ENCODE measurements at regions not wholly inside any gene's neighbourhood (a gene's known extent, or its start where the extent isn't known, plus 50 kb on each side); places are given as distances from the start of the nearest gene placed in this dataset.

DNA sequence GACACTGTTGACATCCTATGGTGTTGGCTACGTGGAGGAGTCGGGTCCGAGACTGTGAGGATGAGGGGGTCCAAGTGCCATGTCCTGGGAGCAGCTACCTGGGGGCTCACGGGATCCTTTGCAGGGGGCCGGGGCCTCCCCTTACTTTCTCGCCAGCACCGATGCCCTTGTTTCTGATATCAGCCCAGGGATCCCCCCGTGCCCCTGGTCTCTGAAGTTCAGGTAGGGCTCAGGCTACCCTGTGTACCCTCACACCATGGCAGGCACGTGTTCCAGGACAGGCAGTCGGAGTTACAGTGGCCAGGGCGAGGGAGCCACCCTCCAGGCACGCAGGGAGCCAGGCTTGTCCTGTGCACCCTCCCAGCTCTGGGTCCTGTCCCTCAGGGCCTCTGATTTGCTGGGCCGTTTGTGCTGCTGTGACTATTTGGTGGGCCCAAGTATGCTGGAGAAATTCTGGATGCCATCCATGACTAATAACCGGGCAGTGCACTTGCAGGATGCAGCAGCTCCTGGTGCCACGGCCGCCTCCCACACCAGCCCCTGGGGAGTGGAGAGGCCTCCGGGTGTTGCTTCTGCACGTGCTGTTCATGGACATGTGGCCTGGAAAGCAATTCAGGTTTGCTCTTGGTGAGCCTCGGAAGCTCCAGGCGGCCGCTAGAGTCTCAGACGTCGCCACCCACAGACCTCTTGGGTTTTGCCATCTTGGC is 93.1 kb upstream of the SFSWAP start:
- no peaks in the 10 kb centered on the region for H3K36me3 ChIP-seq (ENCODE audit: control insufficient read depth in 4 of 4, insufficient read depth in 4 of 4, low read length in 4 of 4)
- DNase-seq (no peak), ATAC-seq (ENCODE audit: insufficient read depth, low FRiP score) (no peak)
- TF ChIP-seq CTCF (IDR thresholded peaks at IDR 0.05; ENCODE audit: control extremely low read depth, extremely low read depth): no peak
- WGBS, 2 donors: 77 to 86% methylated on average over 23 of the region's 23 CpGs
- H3K9me3 ChIP-seq (ENCODE audit: control insufficient read depth in 4 of 4, insufficient read depth in 3 of 4, low read length in 3 of 4): peaks cover 0 to 5% (median 0%) of the 10 kb centered on the region in 4 donors
- H3K9ac ChIP-seq (ENCODE audit: insufficient read depth in 1 of 2, low read length in 2 of 2): no peak overlapping the region
- H3K27ac ChIP-seq (ENCODE audit: low read depth in 1 of 2, low read length in 1 of 2): no peak overlapping the region
- no peak overlapping the region for H3K4me3 ChIP-seq
- H3K4me1 ChIP-seq (ENCODE audit: control insufficient read depth in 5 of 5, insufficient read depth in 5 of 5, low read length in 5 of 5): peaks cover 0 to 9% (median 3%) of the 10 kb centered on the region in 5 donors
- peaks cover 0 to 11% (median 9%) of the 10 kb centered on the region in 3 donors for H3K27me3 ChIP-seq (ENCODE audit: control insufficient read depth in 3 of 3, insufficient read depth in 3 of 3, low read length in 2 of 3)

- Histone ChIP-seq H3K9me3 (ENCODE audit: control insufficient read depth in 4 of 4, insufficient read depth in 3 of 4, low read length in 3 of 4) (peaks cover 0 to 5% (median 0%) of the 10 kb centered on the region in 4 donors), H3K27me3 (ENCODE audit: control insufficient read depth in 3 of 3, insufficient read depth in 3 of 3, low read length in 2 of 3) (peaks cover 0 to 11% (median 9%) of the 10 kb centered on the region in 3 donors), H3K36me3 (ENCODE audit: control insufficient read depth in 4 of 4, insufficient read depth in 4 of 4, low read length in 4 of 4) (no peaks in the 10 kb centered on the region), H3K4me3 (no peak overlapping the region), H3K4me1 (ENCODE audit: control insufficient read depth in 5 of 5, insufficient read depth in 5 of 5, low read length in 5 of 5) (peaks cover 0 to 9% (median 3%) of the 10 kb centered on the region in 5 donors), H3K27ac (ENCODE audit: low read depth in 1 of 2, low read length in 1 of 2) (no peak overlapping the region), H3K9ac (ENCODE audit: insufficient read depth in 1 of 2, low read length in 2 of 2) (no peak overlapping the region)
- ATAC-seq (ENCODE audit: insufficient read depth, low FRiP score) (no peak), DNase-seq (peak in 1 of 3 donors; percentile 29)
- WGBS, 2 donors: 20 to 37% methylated on average over 14 of the region's 14 CpGs
- TF ChIP-seq CTCF (IDR thresholded peaks at IDR 0.05; ENCODE audit: control extremely low read depth, extremely low read depth): no peak
Measured at GRCh38 chr12:131618303-131618658, 92.6 kb upstream of the SFSWAP start.

DNA sequence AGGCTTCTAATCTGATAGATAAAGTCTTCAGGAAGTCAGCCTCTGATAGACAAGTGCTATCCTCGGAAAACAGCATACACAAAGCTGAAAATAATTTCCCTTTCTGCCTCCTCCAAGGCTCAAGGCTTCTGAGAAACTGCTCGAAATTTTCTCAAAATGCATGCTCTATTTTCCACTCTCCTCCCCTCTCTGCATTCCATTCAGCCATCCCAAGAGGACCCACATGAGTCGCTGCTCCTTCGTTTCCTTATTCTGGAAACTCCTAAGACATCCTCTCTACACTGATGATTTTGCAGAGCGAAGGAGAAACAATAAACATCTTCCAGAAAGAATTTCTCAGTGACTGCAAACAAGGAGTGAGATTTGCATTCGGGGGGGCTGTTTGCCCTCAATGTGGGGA is 92.2 kb upstream of the SFSWAP start:
- Histone ChIP-seq H3K9ac (ENCODE audit: insufficient read depth in 1 of 2, low read length in 2 of 2) (no peak overlapping the region), H3K27ac (ENCODE audit: low read depth in 1 of 2, low read length in 1 of 2) (no peak overlapping the region), H3K36me3 (ENCODE audit: control insufficient read depth in 4 of 4, insufficient read depth in 4 of 4, low read length in 4 of 4) (no peaks in the 10 kb centered on the region), H3K4me1 (ENCODE audit: control insufficient read depth in 5 of 5, insufficient read depth in 5 of 5, low read length in 5 of 5) (peaks cover 0 to 9% (median 3%) of the 10 kb centered on the region in 5 donors), H3K4me3 (no peak overlapping the region), H3K27me3 (ENCODE audit: control insufficient read depth in 3 of 3, insufficient read depth in 3 of 3, low read length in 2 of 3) (peaks cover 0 to 11% (median 9%) of the 10 kb centered on the region in 3 donors), H3K9me3 (ENCODE audit: control insufficient read depth in 4 of 4, insufficient read depth in 3 of 4, low read length in 3 of 4) (peaks cover 0 to 5% (median 0%) of the 10 kb centered on the region in 4 donors)
- WGBS, 2 donors: 56 to 70% methylated on average over 6 of the region's 6 CpGs
- ATAC-seq (ENCODE audit: insufficient read depth, low FRiP score): no peak
- no peak for TF ChIP-seq CTCF (IDR thresholded peaks at IDR 0.05; ENCODE audit: control extremely low read depth, extremely low read depth)
- DNase-seq: no peak
